WERI-Rb-1 (cell line): ENCODE measurements at regions not wholly inside any gene's neighbourhood (a gene's known extent, or its start where the extent isn't known, plus 50 kb on each side); places are given as distances from the start of the nearest gene placed in this dataset.

Experiments
- DNase-seq: peaks from one replicate; pipeline ENCODE4 v3.0.0-alpha.2; 2020
- H3K27ac ChIP-seq: fragments of 250-450 bp; sonication (Bioruptor Pico); 2 replicates; pipeline ENCODE4 v1.5.1; 2020; ENCODE audit warnings: mild to moderate bottlenecking, moderate library complexity
- H3K27me3 ChIP-seq: fragments of 250-450 bp; sonication (Bioruptor Pico); 2 replicates; pipeline ENCODE4 v1.5.1; 2021; ENCODE audit warnings: mild to moderate bottlenecking, low read depth, moderate library complexity; ENCODE audit not compliant: insufficient read depth, severe bottlenecking
- H3K36me3 ChIP-seq: fragments of 250-450 bp; sonication (Bioruptor Pico); 2 replicates; pipeline ENCODE4 v1.5.1; 2020; ENCODE audit warnings: mild to moderate bottlenecking, moderate library complexity
- H3K4me3 ChIP-seq: 2 replicates; pipeline ENCODE4 v1.5.1; 2011; ENCODE audit warnings: low read depth, mild to moderate bottlenecking, control low read depth, low read length
- H3K9me3 ChIP-seq: fragments of 250-450 bp; sonication (Bioruptor Pico); 2 replicates; pipeline ENCODE4 v1.5.1; 2021; ENCODE audit warnings: mild to moderate bottlenecking, moderate library complexity; ENCODE audit not compliant: severe bottlenecking
- CTCF ChIP-seq: IDR thresholded peaks from 2 replicates; pipeline ENCODE4 v1.5.1; 2011; ENCODE audit warnings: low read depth, mild to moderate bottlenecking, control low read depth, inconsistent platforms, low read length

- no peak for TF ChIP-seq CTCF
- no peak for DNase-seq
- Histone ChIP-seq H3K36me3 (no peaks in the 10 kb centered on the region), H3K4me3 (no peak overlapping the region), H3K9me3 (peaks cover 2% of the 10 kb centered on the region), H3K27ac (no peak overlapping the region), H3K27me3 (no peaks in the 10 kb centered on the region)
These were observed 347.3 kb downstream of the BRD1 start for GRCh38 chr22:49480331-49480730.

GRCh38 chr22:49479566-49479965, 348.1 kb downstream of the BRD1 start:
- no peak for DNase-seq
- TF ChIP-seq CTCF, result no peak
- H3K27ac ChIP-seq, result no peak overlapping the region
- peaks cover 2% of the 10 kb centered on the region for H3K9me3 ChIP-seq
- no peaks in the 10 kb centered on the region for H3K27me3 ChIP-seq
- H3K4me3 ChIP-seq, result no peak overlapping the region
- H3K36me3 ChIP-seq, result no peaks in the 10 kb centered on the region

GRCh38 chr22:49476800-49477400, 350.8 kb downstream of the BRD1 start:
- Histone ChIP-seq H3K36me3 (no peaks in the 10 kb centered on the region), H3K4me3 (no peak overlapping the region), H3K9me3 (peaks cover 2% of the 10 kb centered on the region), H3K27ac (no peak overlapping the region), H3K27me3 (no peaks in the 10 kb centered on the region)
- no peak for DNase-seq
- no peak for TF ChIP-seq CTCF

- no peak for TF ChIP-seq CTCF
- no peak for DNase-seq
- no peaks in the 10 kb centered on the region for H3K9me3 ChIP-seq
- H3K27ac ChIP-seq, result no peak overlapping the region
- no peaks in the 10 kb centered on the region for H3K27me3 ChIP-seq
- H3K36me3 ChIP-seq, result no peaks in the 10 kb centered on the region
- no peak overlapping the region for H3K4me3 ChIP-seq
These were observed 351.5 kb downstream of the BRD1 start for GRCh38 chr22:49476176-49476575.

- Histone ChIP-seq H3K4me3 (no peak overlapping the region), H3K27ac (no peak overlapping the region), H3K9me3 (no peaks in the 10 kb centered on the region), H3K27me3 (no peaks in the 10 kb centered on the region), H3K36me3 (no peaks in the 10 kb centered on the region)
- no peak for TF ChIP-seq CTCF
- DNase-seq, result no peak
These were observed 352.4 kb downstream of the BRD1 start for GRCh38 chr22:49475253-49475652.

GRCh38 chr22:49473286-49473685, 354.4 kb downstream of the BRD1 start:
- Histone ChIP-seq H3K27me3 (no peaks in the 10 kb centered on the region), H3K4me3 (no peak overlapping the region), H3K9me3 (no peaks in the 10 kb centered on the region), H3K36me3 (no peaks in the 10 kb centered on the region), H3K27ac (no peak overlapping the region)
- TF ChIP-seq CTCF, result no peak
- DNase-seq, result no peak
